ENCODE measurements at regions not wholly inside any gene's neighbourhood (a gene's known extent, or its start where the extent isn't known, plus 50 kb on each side); places are given as distances from the start of the nearest gene placed in this dataset.

- intact Hi-C loops (cut with DNase I; ENCODE audit: low total_unique reads), result no loop called here
- TF ChIP-seq POLR2A (IDR thresholded peaks at IDR 0.05) (no peak), EP300 (IDR thresholded peaks at IDR 0.05; ENCODE audit: low read depth) (no peak), POLR2AphosphoS5 (IDR thresholded peaks at IDR 0.05) (no peak)
- TF ChIP-seq, protein P1, sequence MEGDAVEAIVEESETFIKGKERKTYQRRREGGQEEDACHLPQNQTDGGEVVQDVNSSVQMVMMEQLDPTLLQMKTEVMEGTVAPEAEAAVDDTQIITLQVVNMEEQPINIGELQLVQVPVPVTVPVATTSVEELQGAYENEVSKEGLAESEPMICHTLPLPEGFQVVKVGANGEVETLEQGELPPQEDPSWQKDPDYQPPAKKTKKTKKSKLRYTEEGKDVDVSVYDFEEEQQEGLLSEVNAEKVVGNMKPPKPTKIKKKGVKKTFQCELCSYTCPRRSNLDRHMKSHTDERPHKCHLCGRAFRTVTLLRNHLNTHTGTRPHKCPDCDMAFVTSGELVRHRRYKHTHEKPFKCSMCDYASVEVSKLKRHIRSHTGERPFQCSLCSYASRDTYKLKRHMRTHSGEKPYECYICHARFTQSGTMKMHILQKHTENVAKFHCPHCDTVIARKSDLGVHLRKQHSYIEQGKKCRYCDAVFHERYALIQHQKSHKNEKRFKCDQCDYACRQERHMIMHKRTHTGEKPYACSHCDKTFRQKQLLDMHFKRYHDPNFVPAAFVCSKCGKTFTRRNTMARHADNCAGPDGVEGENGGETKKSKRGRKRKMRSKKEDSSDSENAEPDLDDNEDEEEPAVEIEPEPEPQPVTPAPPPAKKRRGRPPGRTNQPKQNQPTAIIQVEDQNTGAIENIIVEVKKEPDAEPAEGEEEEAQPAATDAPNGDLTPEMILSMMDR (IDR thresholded peaks at IDR 0.05), result no peak
- in situ Hi-C loops (cut with MboI; ENCODE audit: low pct_ligation_motif_present in 1 of 4, low pct_unique_long_range_greater_than_20kb in 1 of 4, low sequenced_read_pairs in 3 of 4), result no loop called here
- Histone ChIP-seq H3K27ac (no peak overlapping the region), H3K27me3 (no peaks in the 10 kb centered on the region), H3K4me1 (peaks cover 0 to 4% (median 0%) of the 10 kb centered on the region in 4 donors), H3K36me3 (no peaks in the 10 kb centered on the region), H3K9me3 (no peaks in the 10 kb centered on the region), H3K4me3 (no peak overlapping the region)
- DNase-seq, result no peak
- 83 to 85% methylated on average over 5 to 11 of the region's 11 CpGs for WGBS, 2 donors (ENCODE audit: low coverage in 1 of 2)
Measured at GRCh38 chr2:236795169-236795860, 225.7 kb downstream of the ACKR3 start.

DNA sequence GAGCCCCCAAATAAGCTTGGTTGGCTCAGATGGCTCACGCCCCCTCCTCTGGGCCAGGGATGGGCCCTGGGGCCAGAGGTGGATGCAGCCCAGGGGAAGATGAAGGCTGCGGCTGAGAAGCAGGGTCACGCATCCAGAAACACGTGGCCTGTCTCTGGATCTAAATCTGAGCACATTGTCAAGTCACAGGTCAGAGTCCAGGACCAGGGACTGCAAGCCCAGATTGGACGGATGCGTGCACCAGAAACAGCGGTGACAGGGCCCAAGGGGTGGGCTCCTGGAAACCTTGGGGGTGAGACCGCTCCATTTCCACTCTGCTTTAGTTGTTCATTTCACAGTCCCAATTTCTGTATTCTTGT lies 226.2 kb downstream of the ACKR3 start:
- H3K27ac ChIP-seq, result no peak overlapping the region
- H3K9me3 ChIP-seq, result no peaks in the 10 kb centered on the region
- in situ Hi-C loops (cut with MboI; ENCODE audit: low pct_ligation_motif_present in 1 of 4, low pct_unique_long_range_greater_than_20kb in 1 of 4, low sequenced_read_pairs in 3 of 4) (no loop called here), intact Hi-C loops (cut with DNase I; ENCODE audit: low total_unique reads) (no loop called here)
- no peak for DNase-seq
- H3K36me3 ChIP-seq, result no peaks in the 10 kb centered on the region
- H3K4me1 ChIP-seq, result peaks cover 0 to 4% (median 0%) of the 10 kb centered on the region in 4 donors
- H3K4me3 ChIP-seq, result no peak overlapping the region
- TF ChIP-seq, protein P1 (IDR thresholded peaks at IDR 0.05), result no peak
- TF ChIP-seq POLR2AphosphoS5 (IDR thresholded peaks at IDR 0.05), result no peak
- no peak for TF ChIP-seq EP300 (IDR thresholded peaks at IDR 0.05; ENCODE audit: low read depth)
- no peak for TF ChIP-seq POLR2A (IDR thresholded peaks at IDR 0.05)
- H3K27me3 ChIP-seq, result no peaks in the 10 kb centered on the region
- 86 to 100% methylated on average over 3 to 8 of the region's 8 CpGs for WGBS, 2 donors (ENCODE audit: low coverage in 1 of 2)

DNA sequence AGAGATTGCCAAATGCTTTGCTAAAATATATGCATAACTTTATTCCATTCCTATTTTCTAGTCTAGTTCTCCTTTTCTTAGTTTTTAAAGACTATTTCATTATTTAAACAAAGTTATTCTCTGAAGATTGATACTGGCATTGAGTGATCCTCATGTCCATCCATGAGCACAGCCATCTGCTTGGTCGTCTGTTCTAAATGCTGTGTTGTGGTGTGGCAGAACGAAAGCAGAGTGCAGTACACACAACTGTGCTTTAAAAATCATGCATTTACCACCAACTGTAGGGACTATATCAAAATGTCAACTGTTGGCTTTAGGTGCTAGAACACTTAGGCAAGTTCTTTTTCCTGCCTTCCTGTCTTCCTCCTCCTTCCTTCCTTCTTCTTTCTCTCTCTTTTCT lies 226.6 kb downstream of the ACKR3 start:
- in situ Hi-C loops (cut with MboI; ENCODE audit: low pct_ligation_motif_present in 1 of 4, low pct_unique_long_range_greater_than_20kb in 1 of 4, low sequenced_read_pairs in 3 of 4), result no loop called here
- Histone ChIP-seq H3K4me3 (no peak overlapping the region), H3K27ac (no peak overlapping the region), H3K9me3 (no peaks in the 10 kb centered on the region), H3K27me3 (no peaks in the 10 kb centered on the region), H3K36me3 (no peaks in the 10 kb centered on the region), H3K4me1 (peaks cover 0 to 4% (median 0%) of the 10 kb centered on the region in 4 donors)
- TF ChIP-seq EP300 (IDR thresholded peaks at IDR 0.05; ENCODE audit: low read depth) (no peak), POLR2A (IDR thresholded peaks at IDR 0.05) (no peak), POLR2AphosphoS5 (IDR thresholded peaks at IDR 0.05) (no peak)
- TF ChIP-seq, protein P1 (IDR thresholded peaks at IDR 0.05), result no peak
- intact Hi-C loops (cut with DNase I; ENCODE audit: low total_unique reads), result no loop called here
- WGBS, 2 donors (ENCODE audit: low coverage in 1 of 2), result 50 to 73% methylated on average over 1 to 2 of the region's 2 CpGs
- no peak for DNase-seq

DNA sequence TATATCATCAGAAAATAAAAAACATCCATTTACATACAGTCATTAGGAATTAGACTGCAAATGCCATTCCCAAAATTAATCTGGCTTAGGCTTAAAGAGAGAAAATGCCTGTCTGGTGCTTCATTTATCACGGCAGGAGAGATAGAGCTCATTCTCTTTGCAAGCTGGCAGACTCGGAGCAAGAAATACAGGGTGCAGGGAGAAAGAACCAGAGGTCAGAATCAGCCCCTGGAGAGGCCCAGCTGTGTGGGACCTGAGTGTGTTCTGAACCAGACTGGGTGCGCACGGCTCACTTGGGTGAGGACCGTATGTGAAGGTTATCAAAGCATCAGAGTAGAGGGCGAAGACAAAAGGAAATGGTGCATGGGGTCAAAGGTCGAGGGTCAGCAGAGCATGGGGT lies 227.8 kb downstream of the ACKR3 start:
- TF ChIP-seq POLR2A (IDR thresholded peaks at IDR 0.05) (no peak), EP300 (IDR thresholded peaks at IDR 0.05; ENCODE audit: low read depth) (no peak), POLR2AphosphoS5 (IDR thresholded peaks at IDR 0.05) (no peak)
- TF ChIP-seq, protein P1 (IDR thresholded peaks at IDR 0.05), result no peak
- WGBS, 2 donors (ENCODE audit: low coverage in 1 of 2), result 70 to 74% methylated on average over 6 to 7 of the region's 7 CpGs
- DNase-seq, result no peak
- in situ Hi-C loops (cut with MboI; ENCODE audit: low pct_ligation_motif_present in 1 of 4, low pct_unique_long_range_greater_than_20kb in 1 of 4, low sequenced_read_pairs in 3 of 4) (no loop called here), intact Hi-C loops (cut with DNase I; ENCODE audit: low total_unique reads) (no loop called here)
- H3K36me3 ChIP-seq, result no peaks in the 10 kb centered on the region
- no peaks in the 10 kb centered on the region for H3K27me3 ChIP-seq
- H3K4me3 ChIP-seq, result no peak overlapping the region
- H3K4me1 ChIP-seq, result peaks cover 0 to 4% (median 0%) of the 10 kb centered on the region in 4 donors
- no peaks in the 10 kb centered on the region for H3K9me3 ChIP-seq
- H3K27ac ChIP-seq, result no peak overlapping the region
